ENCODE measurements at regions not wholly inside any gene's neighbourhood (a gene's known extent, or its start where the extent isn't known, plus 50 kb on each side); places are given as distances from the start of the nearest gene placed in this dataset.

DNA sequence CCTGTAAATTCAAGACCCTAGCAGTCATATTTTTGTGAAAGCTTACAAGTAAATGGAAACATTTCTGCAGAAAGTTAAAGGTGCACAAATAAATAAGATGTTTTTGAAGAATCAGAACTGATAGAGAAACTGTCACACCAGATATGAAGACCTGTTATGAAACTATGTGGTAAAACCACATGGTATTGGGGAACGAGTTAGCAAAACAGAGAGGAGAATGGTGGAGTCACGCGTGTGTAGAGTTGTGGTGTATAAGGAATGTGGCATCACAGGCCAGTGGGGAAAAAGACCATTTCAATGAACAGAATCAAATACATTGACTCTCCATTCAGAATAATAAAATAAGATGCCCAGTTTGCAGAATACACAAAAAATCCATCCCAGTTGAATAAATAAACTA, 477.2 kb downstream of the ICE1 start:
- no peaks in the 10 kb centered on the region for H3K4me1 ChIP-seq (ENCODE audit: insufficient read depth)
- H3K27ac ChIP-seq = no peak overlapping the region
- in situ Hi-C loops (cut with MboI) = no loop called here
- no peak for DNase-seq
- H3K4me3 ChIP-seq = no peak overlapping the region
- TF ChIP-seq EZH2 (IDR thresholded peaks at IDR 0.05; ENCODE audit: insufficient read depth, poor library complexity, severe bottlenecking) (no peak), EZH2phosphoT487 (IDR thresholded peaks at IDR 0.05; ENCODE audit: insufficient read depth, low read depth) (no peak)
- no peak overlapping the region for H3K4me2 ChIP-seq (ENCODE audit: unreplicated experiment)
- no peaks in the 10 kb centered on the region for H4K20me1 ChIP-seq (ENCODE audit: insufficient read depth)
- no peaks in the 10 kb centered on the region for H3K27me3 ChIP-seq (replicated peaks; ENCODE audit: insufficient read depth)
- H3K9ac ChIP-seq = no peak overlapping the region
- H2AFZ ChIP-seq = no peak overlapping the region
- no peaks in the 10 kb centered on the region for H3K9me3 ChIP-seq (ENCODE audit: low read depth)
- H3K79me2 ChIP-seq (ENCODE audit: insufficient read depth) = no peaks in the 10 kb centered on the region
- H3K9me2 ChIP-seq (ENCODE audit: insufficient read depth) = no peaks in the 10 kb centered on the region
- H3F3A ChIP-seq (ENCODE audit: insufficient read depth) = no peaks in the 10 kb centered on the region
- H3K36me3 ChIP-seq (ENCODE audit: low read depth) = no peaks in the 10 kb centered on the region
- 35 to 40% methylated on average over 3 of the region's 3 CpGs for WGBS, 2 experiments (ENCODE audit: low coverage in 1 of 2, low lambda C conversion rate in 2 of 2, missing lambda C conversion rate in 2 of 2)

DNA sequence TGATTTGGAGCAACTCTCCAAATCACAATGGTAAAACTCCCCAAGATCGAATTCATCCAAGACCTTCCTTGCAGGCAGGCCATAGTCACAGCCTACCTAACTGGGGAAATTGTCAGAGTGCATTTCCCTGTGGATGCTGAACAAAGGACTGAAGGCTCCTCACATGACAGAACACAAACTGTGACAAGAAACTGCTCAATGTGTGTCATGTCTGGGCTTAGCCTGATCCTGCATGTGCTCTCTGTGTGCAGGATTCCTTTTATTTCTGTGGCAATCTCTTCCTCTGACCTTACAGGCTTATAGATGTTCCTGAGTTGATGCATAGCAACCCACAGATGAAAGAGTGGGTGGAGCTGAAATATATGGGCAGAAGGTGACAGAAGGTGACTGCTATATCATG, 465.8 kb downstream of the ICE1 start:
- no peak overlapping the region for H3K9ac ChIP-seq
- H3K36me3 ChIP-seq (ENCODE audit: low read depth) = no peaks in the 10 kb centered on the region
- no peaks in the 10 kb centered on the region for H3K9me3 ChIP-seq (ENCODE audit: low read depth)
- H3K4me3 ChIP-seq = no peak overlapping the region
- H3K27ac ChIP-seq = no peak overlapping the region
- no peaks in the 10 kb centered on the region for H3K79me2 ChIP-seq (ENCODE audit: insufficient read depth)
- no peak overlapping the region for H2AFZ ChIP-seq
- no peaks in the 10 kb centered on the region for H3F3A ChIP-seq (ENCODE audit: insufficient read depth)
- no peaks in the 10 kb centered on the region for H3K27me3 ChIP-seq (replicated peaks; ENCODE audit: insufficient read depth)
- H4K20me1 ChIP-seq (ENCODE audit: insufficient read depth) = no peaks in the 10 kb centered on the region
- TF ChIP-seq EZH2phosphoT487 (IDR thresholded peaks at IDR 0.05; ENCODE audit: insufficient read depth, low read depth) = no peak
- TF ChIP-seq EZH2 (IDR thresholded peaks at IDR 0.05; ENCODE audit: insufficient read depth, poor library complexity, severe bottlenecking) = no peak
- no peak overlapping the region for H3K4me2 ChIP-seq (ENCODE audit: unreplicated experiment)
- no peaks in the 10 kb centered on the region for H3K4me1 ChIP-seq (ENCODE audit: insufficient read depth)
- WGBS, 2 experiments (ENCODE audit: low coverage in 1 of 2, low lambda C conversion rate in 2 of 2, missing lambda C conversion rate in 2 of 2) = 0 to 11% methylated on average over 1 of the region's 1 CpG
- in situ Hi-C loops (cut with MboI) = no loop called here
- DNase-seq = no peak
- no peaks in the 10 kb centered on the region for H3K9me2 ChIP-seq (ENCODE audit: insufficient read depth)

DNA sequence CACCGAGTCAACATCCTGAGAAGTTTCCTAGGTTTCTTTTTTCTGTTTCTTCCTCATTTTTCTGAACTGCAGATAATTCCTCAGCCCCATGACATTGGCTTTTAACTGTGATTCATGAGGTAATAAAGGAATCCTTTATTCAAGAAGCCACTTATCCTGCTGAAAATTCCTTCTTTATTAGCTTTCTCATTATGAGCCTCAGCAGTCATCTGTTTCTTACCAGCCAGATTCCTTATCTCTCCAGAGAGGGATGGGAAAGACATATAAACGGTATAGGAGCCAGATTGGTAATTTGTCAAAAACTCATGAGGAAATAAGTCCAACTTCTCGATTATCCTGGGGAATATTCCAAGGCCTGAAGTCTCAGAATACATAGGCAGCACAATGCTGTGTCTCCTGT, 465.4 kb downstream of the ICE1 start:
- no peak overlapping the region for H3K4me3 ChIP-seq

DNA sequence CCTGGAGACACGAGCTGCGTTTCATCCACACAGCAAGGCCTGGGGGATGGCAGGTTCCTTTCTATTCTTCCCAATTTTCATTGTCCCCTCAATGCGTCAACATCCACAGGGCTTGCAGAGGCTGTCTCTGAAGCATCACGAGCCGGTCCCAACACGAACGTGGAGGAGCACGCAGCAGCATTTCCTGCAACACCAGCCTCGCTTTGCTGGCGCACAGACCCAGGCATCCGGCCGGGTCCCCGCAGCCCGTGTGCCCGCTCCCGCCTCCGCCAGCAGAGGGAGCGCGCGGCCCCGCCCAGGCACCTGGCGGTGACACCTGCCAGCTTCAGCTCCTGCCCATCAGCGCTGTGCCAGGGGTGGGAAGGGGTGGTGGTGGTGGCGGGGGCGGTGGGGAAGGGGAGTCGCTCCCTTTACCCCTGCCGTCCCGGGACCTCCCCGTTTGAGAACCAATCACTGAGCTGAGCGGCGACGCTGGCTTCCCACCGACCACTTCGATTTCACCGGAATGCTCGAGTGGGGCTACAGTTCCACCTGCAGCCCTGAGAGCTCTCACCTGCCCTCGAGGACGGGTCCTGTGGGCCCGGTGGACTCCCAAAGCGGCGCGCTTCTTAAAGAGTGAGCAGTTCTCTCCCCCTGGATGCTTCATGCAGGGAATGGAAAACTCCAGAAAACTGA, 464.5 kb downstream of the ICE1 start:
- TF ChIP-seq EZH2 (IDR thresholded peaks at IDR 0.05; ENCODE audit: insufficient read depth, poor library complexity, severe bottlenecking) (no peak), EZH2phosphoT487 (IDR thresholded peaks at IDR 0.05; ENCODE audit: insufficient read depth, low read depth) (no peak)
- Histone ChIP-seq H3K9me3 (ENCODE audit: low read depth) (no peaks in the 10 kb centered on the region), H3K27me3 (replicated peaks; ENCODE audit: insufficient read depth) (no peaks in the 10 kb centered on the region), H4K20me1 (ENCODE audit: insufficient read depth) (no peaks in the 10 kb centered on the region), H2AFZ (no peak overlapping the region), H3K9me2 (ENCODE audit: insufficient read depth) (no peaks in the 10 kb centered on the region), H3K4me1 (ENCODE audit: insufficient read depth) (no peaks in the 10 kb centered on the region), H3K4me2 (ENCODE audit: unreplicated experiment) (no peak overlapping the region), H3K4me3 (no peak overlapping the region), H3K27ac (no peak overlapping the region), H3K36me3 (ENCODE audit: low read depth) (no peaks in the 10 kb centered on the region), H3K79me2 (ENCODE audit: insufficient read depth) (no peaks in the 10 kb centered on the region), H3K9ac (no peak overlapping the region), H3F3A (ENCODE audit: insufficient read depth) (no peaks in the 10 kb centered on the region)
- 16 to 17% methylated on average over 39 to 42 of the region's 42 CpGs for whole genome bisulfite sequencing, 2 experiments (ENCODE audit: low coverage in 1 of 2, low lambda C conversion rate in 2 of 2, missing lambda C conversion rate in 2 of 2)
- DNase-seq = no peak
- in situ Hi-C loops (cut with MboI) = no loop called here

More for the DNA sequence above, 465.4 kb downstream of the ICE1 start:
- Histone ChIP-seq H3K4me2 (ENCODE audit: unreplicated experiment) (no peak overlapping the region), H4K20me1 (ENCODE audit: insufficient read depth) (no peaks in the 10 kb centered on the region), H3K27ac (no peak overlapping the region), H3F3A (ENCODE audit: insufficient read depth) (no peaks in the 10 kb centered on the region), H3K9me2 (ENCODE audit: insufficient read depth) (no peaks in the 10 kb centered on the region), H3K79me2 (ENCODE audit: insufficient read depth) (no peaks in the 10 kb centered on the region), H3K27me3 (replicated peaks; ENCODE audit: insufficient read depth) (no peaks in the 10 kb centered on the region), H3K4me1 (ENCODE audit: insufficient read depth) (no peaks in the 10 kb centered on the region), H3K9me3 (ENCODE audit: low read depth) (no peaks in the 10 kb centered on the region), H2AFZ (no peak overlapping the region), H3K9ac (no peak overlapping the region), H3K36me3 (ENCODE audit: low read depth) (no peaks in the 10 kb centered on the region)
- no peak for TF ChIP-seq EZH2phosphoT487 (IDR thresholded peaks at IDR 0.05; ENCODE audit: insufficient read depth, low read depth)
- no peak for TF ChIP-seq EZH2 (IDR thresholded peaks at IDR 0.05; ENCODE audit: insufficient read depth, poor library complexity, severe bottlenecking)
- in situ Hi-C loops (cut with MboI) = no loop called here
- WGBS, 2 experiments (ENCODE audit: low coverage in 1 of 2, low lambda C conversion rate in 2 of 2, missing lambda C conversion rate in 2 of 2) = 9 to 10% methylated on average over 3 of the region's 3 CpGs
- no peak for DNase-seq

All from GM23248 (cell line).